Spleen (tissue), 11 donors: ENCODE measurements at regions not wholly inside any gene's neighbourhood (a gene's known extent, or its start where the extent isn't known, plus 50 kb on each side); places are given as distances from the start of the nearest gene placed in this dataset.

ENCODE experiments used
- DNase-seq: peaks from one replicate; pipeline ENCODE4 v3.0.0-alpha.2; 2020
- H3K27ac ChIP-seq, 8 donors: fragments of 200-600 bp; sonication (generic) in 7 of 8; 1 replicate in 4 of 8; 2 replicates in 4 of 8; pipeline versions ENCODE4 v1.5.0 to v1.8.0; 2016 to 2021; ENCODE audit warnings: inconsistent platforms in 4 of 8, mild to moderate bottlenecking in 4 of 8, moderate library complexity in 1 of 8
- H3K27me3 ChIP-seq, 7 donors: fragments of 200-600 bp; sonication (generic) in 6 of 7; replicated peaks in 1 of 7; 1 replicate in 4 of 7; 2 replicates in 3 of 7; pipeline versions ENCODE4 v1.5.0 to v1.8.0; 2016 to 2021; ENCODE audit warnings: inconsistent platforms in 3 of 7, mild to moderate bottlenecking in 1 of 7
- H3K36me3 ChIP-seq, 6 donors: fragments of 200-600 bp; sonication (generic) in 5 of 6; 1 replicate in 4 of 6; 2 replicates in 2 of 6; pipeline versions ENCODE4 v1.5.0 to v1.8.0; 2016 to 2021; ENCODE audit warnings: inconsistent platforms in 2 of 6
- H3K4me1 ChIP-seq, 6 donors: fragments of 200-600 bp; sonication (generic) in 5 of 6; 1 replicate in 3 of 6; 2 replicates in 3 of 6; pipeline versions ENCODE4 v1.5.0 to v1.8.0; 2016 to 2021; ENCODE audit warnings: inconsistent platforms in 3 of 6
- H3K4me3 ChIP-seq, 8 donors: fragments of 200-600 bp; sonication (generic) in 7 of 8; 1 replicate in 4 of 8; 2 replicates in 4 of 8; pipeline versions ENCODE4 v1.5.0 to v1.8.0; 2016 to 2021; ENCODE audit warnings: inconsistent platforms in 4 of 8, mild to moderate bottlenecking in 4 of 8, moderate library complexity in 2 of 8
- H3K9me3 ChIP-seq, 8 donors: fragments of 200-600 bp; sonication (generic) in 7 of 8; 1 replicate in 4 of 8; 2 replicates in 4 of 8; pipeline versions ENCODE4 v1.5.0 to v1.8.0; 2016 to 2021; ENCODE audit warnings: inconsistent platforms in 4 of 8
- CTCF ChIP-seq, 11 experiments: fragments of 200-600 bp in 7 of 11; fragments of 450-650 bp in 4 of 11; sonication (generic) in 4 of 11; IDR thresholded peaks in 8 of 11; conservative IDR thresholded peaks in 3 of 11; 1 replicate in 7 of 11; 2 replicates in 4 of 11; pipeline versions ENCODE4 v1.4.0 to v1.8.0; 2016 to 2021; ENCODE audit warnings: antibody characterized with exemption in 11 of 11, inconsistent platforms in 4 of 11, mild to moderate bottlenecking in 1 of 11
- POLR2A ChIP-seq, 3 donors: fragments of 450-650 bp; IDR thresholded peaks; one replicate each; pipeline ENCODE4 v1.5.1; 2017; ENCODE audit warnings: antibody characterized with exemption in 3 of 3, mild to moderate bottlenecking in 1 of 3
- POLR2AphosphoS5 ChIP-seq, 3 donors: sonication (generic); formaldehyde crosslinking; IDR thresholded peaks; one replicate each; pipeline ENCODE4 v1.5.1; 2017; ENCODE audit warnings: antibody characterized with exemption in 3 of 3
- WGBS, 5 donors: extraction: QIAGEN DNeasy Blood & Tissue Kit in 3 of 5; methylation state at CpG; one replicate each; pipeline versions ENCODE4 v1.1.5 to v1.1.7; 2013 to 2018; 5-methylcytosine and 5-hydroxymethylcytosine counted together
- intact Hi-C: fragments of 100-400 bp; cut with DNase I; formaldehyde crosslinking; loops from one replicate; pipeline ENCODE4 v1.15.0; 2023; ENCODE audit warnings: low total_unique reads
- donor health status: healthy with polysubstance abuse.
- donor health status: DM: no; HTN: no; CAD: no; lungs with moderate emphysema.
- donor health status: DM: no; HTN: no; CAD: no.
- donor health status: Bipolar disorder and iron deficiency.
- donor health status: healthy.
- donor health status: DM: no; HTN: no; CAD: no.
- donor health status: DM: yes; HTN: yes; CAD: no.

DNA sequence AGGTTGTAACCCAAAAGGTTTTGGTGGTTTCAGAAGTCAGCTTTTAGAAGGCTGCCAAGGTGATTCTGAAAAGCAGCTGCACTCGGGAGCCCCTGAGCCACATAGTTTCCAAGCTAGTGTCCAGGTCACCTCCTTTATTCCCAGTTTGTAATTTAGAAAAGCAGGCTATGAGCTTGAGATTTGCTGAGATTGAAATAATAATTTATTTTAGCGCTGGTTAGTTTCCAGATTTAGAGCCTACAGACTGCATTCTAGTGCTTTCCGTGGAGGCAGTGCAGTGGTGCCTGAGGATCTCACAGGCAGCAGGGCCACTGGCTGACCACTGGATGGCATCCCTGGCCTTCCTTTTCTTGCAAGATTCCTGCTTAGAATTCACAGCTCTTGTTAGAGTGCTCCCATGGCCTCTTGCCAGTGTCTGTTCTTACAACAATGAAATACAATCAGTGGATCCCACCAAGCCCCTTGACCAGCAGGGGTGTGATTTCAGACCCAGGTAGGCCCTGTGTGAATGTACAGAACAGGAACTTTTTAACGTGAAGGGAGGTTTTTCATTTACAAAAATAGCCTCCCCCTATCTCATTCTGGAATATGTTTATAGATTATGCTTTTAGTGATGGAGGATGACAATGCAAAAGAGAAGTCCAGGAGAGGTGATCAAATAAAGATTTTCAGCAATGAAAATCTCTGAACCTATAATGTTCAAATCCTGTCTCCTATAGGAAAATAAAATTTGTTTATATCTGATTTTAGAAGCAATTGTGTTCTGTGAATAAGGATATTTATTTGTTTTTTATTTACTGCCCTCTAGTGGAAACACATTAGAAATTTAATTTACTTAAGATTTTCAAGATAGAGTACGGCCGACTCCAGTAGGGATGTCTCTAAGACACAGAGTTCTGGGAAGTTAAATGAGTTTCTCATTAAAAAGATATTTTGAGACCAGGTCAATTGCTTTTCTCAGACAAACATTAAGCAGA, 362.1 kb upstream of the STXBP6 start:
- no peak for DNase-seq
- H3K4me1 ChIP-seq: no peaks in the 10 kb centered on the region
- no peak overlapping the region for H3K4me3 ChIP-seq
- H3K36me3 ChIP-seq: no peaks in the 10 kb centered on the region
- H3K27ac ChIP-seq: no peak overlapping the region
- intact Hi-C loops: loop anchor here (10.0 kb wide), 1 partner anchor 697 kb away; no protein-coding TSS in a partner anchor
- TF ChIP-seq CTCF (IDR thresholded peaks at IDR 0.05 in 8 of 11, conservative IDR thresholded peaks at IDR 0.05 in 3 of 11): no peak
- no peak for TF ChIP-seq POLR2A (IDR thresholded peaks at IDR 0.05)
- no peak for TF ChIP-seq POLR2AphosphoS5 (IDR thresholded peaks at IDR 0.05)
- H3K27me3 ChIP-seq: no peaks in the 10 kb centered on the region
- WGBS, 5 donors: 56 to 66% (median 59%) methylated on average over 6 of the region's 6 CpGs
- no peaks in the 10 kb centered on the region for H3K9me3 ChIP-seq

DNA sequence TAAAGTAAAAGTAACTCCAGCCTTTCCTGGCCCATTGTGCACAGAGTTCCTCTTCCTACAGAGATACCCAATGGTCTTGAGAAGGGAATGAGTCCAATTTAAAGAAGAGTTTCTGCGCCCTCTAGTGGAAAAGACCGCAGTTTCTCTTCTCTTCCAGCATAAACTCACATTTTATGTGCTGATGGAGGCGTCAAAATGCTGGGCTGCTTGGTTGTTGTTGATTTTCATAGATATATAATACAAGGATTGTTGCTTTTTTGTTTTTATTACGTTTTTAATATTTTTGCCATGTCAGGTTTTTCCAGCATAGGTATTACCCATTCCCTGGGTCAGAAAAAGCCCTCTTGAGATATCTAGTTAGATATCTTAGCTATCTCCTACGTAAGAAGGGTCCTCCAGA, 356.9 kb upstream of the STXBP6 start:
- no peak overlapping the region for H3K27ac ChIP-seq
- H3K4me1 ChIP-seq: no peaks in the 10 kb centered on the region
- intact Hi-C loops: no loop called here
- peaks cover 0 to 4% (median 0%) of the 10 kb centered on the region in 7 donors for H3K27me3 ChIP-seq
- TF ChIP-seq CTCF (IDR thresholded peaks at IDR 0.05 in 8 of 11, conservative IDR thresholded peaks at IDR 0.05 in 3 of 11) (peak in 2 of 11 experiments; percentile 13 to 19), POLR2AphosphoS5 (IDR thresholded peaks at IDR 0.05) (no peak)
- H3K9me3 ChIP-seq: no peaks in the 10 kb centered on the region
- H3K36me3 ChIP-seq: no peaks in the 10 kb centered on the region
- no peak overlapping the region for H3K4me3 ChIP-seq
- DNase-seq: no peak
- WGBS, 5 donors: 22 to 24% (median 23%) methylated on average over 5 of the region's 5 CpGs

- intact Hi-C loops: no loop called here
- Histone ChIP-seq H3K4me3 (no peak overlapping the region), H3K4me1 (no peaks in the 10 kb centered on the region), H3K27ac (no peak overlapping the region), H3K27me3 (peaks cover 0 to 12% (median 0%) of the 10 kb centered on the region in 7 donors), H3K36me3 (no peaks in the 10 kb centered on the region), H3K9me3 (no peaks in the 10 kb centered on the region)
- DNase-seq: no peak
- 22 to 29% (median 24%) methylated on average over 12 of the region's 12 CpGs for WGBS, 5 donors
- TF ChIP-seq CTCF (IDR thresholded peaks at IDR 0.05 in 8 of 11, conservative IDR thresholded peaks at IDR 0.05 in 3 of 11) (peak in 7 of 11 experiments; percentile 40 to 69 (median 60)), POLR2AphosphoS5 (IDR thresholded peaks at IDR 0.05) (no peak), POLR2A (IDR thresholded peaks at IDR 0.05) (no peak)
Observed at GRCh38 chr14:25400607-25401206, 350.8 kb upstream of the STXBP6 start.

DNA sequence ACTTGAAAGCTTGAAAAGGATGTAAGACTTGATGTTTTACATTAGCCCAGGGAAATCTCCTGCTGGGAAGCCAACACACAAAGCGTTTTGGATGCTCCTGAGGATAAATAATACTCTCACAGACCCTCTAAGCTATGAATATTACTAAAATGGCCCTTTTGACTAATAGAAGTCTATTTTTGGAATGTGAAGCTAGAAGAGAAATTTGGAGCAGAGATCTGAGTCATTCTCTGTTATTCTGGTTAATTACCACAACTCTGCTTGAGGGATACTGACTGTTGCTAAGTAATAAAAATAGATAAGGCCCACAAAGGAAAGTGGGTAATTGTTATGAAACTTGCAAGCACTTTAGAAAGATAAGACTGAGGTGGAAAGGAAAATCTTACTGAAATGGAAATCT, 346.2 kb upstream of the STXBP6 start:
- no peak overlapping the region for H3K27ac ChIP-seq
- no peak for DNase-seq
- H3K9me3 ChIP-seq: no peaks in the 10 kb centered on the region
- no peak for TF ChIP-seq CTCF (IDR thresholded peaks at IDR 0.05 in 8 of 11, conservative IDR thresholded peaks at IDR 0.05 in 3 of 11)
- TF ChIP-seq POLR2A (IDR thresholded peaks at IDR 0.05): no peak
- TF ChIP-seq POLR2AphosphoS5 (IDR thresholded peaks at IDR 0.05): no peak
- no peaks in the 10 kb centered on the region for H3K36me3 ChIP-seq
- H3K4me3 ChIP-seq: no peak overlapping the region
- intact Hi-C loops: no loop called here
- no peaks in the 10 kb centered on the region for H3K4me1 ChIP-seq
- 53 to 63% (median 60%) methylated on average over 1 of the region's 1 CpG for WGBS, 5 donors
- peaks cover 0 to 5% (median 0%) of the 10 kb centered on the region in 7 donors for H3K27me3 ChIP-seq
